NCI-H2196 treated with DMSO at 0.1 percent for 48 hours (cell line): ENCODE measurements at regions not wholly inside any gene's neighbourhood (a gene's known extent, or its start where the extent isn't known, plus 50 kb on each side); places are given as distances from the start of the nearest gene placed in this dataset.

Experiments
- DNase-seq: peaks from one replicate; lab custom pipeline; 2025; ENCODE audit not compliant: unreplicated experiment; lab: John Stamatoyannopoulos, UW

DNA sequence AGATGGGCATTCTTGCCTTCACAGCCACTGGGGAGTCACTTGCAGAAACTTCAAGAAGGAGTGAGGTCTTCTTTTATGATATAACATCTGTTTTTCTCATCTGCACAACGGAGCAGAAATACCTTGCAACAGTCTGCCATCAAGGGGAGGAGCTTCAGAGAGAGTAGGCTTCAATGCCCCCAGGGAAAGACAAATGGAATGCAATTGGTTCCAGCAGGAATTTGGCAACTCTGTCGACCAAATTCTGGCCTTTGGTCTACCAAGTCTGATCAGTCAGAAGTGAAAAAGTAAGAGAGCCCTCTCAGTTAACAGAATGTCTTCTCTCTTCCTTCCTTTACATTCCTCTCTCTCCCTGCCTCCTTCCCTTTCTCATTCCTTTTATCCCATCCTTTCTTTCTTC, 229.3 kb downstream of the IDS start:
- no peak for DNase-seq

DNA sequence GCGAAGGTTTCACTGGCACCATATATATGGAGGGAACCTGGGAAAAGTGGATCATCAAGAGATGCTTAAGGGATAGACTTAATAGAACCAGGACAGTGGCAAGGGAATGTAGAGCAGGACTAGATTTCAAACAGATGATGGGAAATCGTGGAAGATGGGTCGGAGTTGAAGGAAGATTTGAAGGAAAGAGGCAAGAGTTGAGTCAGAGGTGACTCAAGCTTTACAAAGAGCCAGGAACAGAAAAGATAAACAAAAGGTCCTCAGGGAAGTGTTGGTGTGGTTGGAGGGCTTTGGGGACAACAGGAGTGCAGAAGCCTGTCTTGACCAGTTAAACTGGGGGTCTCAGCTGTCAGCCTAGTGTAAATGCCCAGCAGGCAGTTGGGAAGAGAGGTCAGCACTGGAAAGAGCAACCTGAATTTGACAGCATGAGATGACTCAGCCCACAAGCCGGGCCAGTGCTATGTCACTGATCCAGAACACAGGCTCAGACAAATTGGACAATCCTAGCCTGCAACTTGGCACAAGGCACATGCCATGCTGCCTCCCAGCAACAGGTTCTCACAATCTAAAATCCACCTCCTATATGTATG, 230.5 kb downstream of the IDS start:
- no peak for DNase-seq

DNA sequence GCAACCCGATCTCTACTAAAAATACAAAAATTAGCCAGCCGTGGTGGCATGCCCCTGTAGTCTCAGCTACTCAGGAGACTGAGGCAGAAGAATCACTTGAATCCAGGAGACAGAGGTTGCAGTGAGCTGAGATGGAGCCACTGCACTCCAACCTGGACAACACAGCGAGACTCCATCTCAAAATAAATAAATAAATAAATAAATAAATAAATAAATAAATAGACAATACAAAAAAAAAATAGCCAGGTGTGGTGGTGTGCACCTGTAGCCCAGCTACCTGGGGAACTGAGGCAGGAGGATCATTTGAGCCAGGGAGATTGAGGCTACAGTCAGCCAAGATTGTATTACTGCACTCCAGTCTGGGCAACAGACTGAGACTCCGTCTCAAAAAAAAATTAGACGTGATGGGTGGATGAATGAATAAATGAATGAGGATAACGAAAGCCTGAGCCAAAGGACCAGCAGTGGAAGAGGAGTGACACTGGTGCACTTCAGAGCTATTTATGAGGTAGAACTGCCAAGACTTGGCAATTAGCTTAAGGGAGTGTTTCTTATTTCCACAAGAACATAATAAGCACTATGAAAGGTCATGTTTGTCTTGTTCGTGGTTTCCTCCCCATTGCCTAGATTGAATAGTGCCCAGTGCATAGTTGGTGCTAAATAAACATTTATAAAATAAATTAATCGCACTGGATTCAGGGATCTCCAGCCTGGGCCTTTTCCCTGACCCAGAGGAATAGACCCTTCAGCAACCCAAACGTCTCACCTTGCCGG, 232.2 kb downstream of the IDS start:
- no peak for DNase-seq

DNA sequence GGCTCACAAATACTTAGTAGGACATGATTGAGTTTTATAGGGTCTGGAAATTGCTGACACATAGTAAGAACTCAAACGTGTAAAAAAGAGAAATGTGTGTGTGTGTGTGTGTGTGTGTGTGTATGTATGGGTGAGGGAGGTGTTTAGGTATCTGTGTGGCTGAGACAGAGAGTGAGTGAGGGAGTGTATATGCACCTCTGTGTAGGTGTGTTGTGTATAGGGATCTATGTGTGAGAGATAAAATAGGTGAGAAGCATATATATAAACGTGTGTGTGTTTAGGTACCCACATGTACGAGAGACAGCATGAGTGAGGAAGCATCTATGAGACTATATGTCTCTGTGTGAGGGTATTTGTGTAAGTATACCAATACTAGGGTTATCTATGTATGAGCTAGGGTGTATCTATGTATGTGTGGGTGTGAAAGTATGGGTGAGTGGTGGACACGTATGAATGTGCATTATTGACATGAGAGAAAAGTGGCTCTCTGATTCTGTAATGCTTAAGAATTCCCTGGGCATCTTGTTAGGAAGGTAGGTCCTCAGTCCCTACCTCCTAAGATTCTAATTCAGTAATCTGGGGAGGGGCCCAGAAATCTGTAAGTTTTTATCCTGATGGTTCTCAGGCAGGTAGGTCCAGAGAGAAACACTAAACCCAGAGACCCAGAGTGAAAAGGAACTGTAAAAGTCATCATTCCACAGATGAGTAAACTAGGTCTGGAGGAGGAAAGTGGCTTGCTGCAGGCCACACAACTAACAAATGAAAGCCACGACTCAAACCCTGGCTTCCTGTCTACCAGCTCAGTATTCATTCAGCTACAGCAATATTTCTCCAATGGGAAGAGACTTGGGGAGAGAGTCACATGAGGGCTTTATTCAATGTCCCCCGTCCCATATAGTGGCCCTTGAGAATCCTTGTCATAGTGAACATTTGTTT, 237.0 kb downstream of the IDS start:
- DNase-seq, result no peak

DNA sequence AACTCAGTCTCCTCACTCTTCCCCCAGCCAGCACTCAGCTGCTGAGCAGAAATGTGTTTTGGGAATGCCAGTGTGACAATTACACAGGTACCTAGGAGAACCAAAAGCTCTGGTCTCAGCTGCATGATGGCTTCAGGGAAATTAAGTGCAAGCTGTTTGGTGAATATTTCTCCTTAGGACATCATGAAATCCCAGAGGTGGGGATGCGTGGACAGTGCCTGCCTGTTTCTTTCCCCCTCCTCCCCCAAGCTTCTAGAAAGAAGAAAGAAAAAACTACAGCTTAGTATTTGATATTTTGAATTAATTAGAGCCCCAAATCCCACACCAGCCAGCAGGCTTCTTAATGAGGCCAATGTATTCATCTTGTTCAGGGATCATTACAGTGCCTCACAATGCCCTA, 243.0 kb downstream of the IDS start:
- no peak for DNase-seq

DNA sequence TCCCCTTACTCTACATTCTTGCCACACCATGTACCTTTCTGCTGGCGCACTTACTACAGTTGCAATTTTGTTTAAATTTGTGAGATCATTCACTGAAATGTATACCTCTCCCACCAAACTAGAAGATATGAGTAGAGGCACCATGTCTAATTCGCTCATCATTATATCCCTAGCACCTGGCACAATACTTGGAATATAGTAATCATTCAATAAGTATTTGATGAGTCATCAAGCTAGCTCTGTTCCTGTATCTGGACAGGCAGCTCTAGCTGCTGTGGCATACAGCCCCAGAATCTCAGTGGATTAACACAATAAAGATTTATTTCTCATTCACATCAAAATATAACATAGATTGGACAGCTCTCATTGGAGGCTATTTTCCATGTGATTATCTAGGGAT, 245.9 kb downstream of the IDS start:
- no peak for DNase-seq

DNA sequence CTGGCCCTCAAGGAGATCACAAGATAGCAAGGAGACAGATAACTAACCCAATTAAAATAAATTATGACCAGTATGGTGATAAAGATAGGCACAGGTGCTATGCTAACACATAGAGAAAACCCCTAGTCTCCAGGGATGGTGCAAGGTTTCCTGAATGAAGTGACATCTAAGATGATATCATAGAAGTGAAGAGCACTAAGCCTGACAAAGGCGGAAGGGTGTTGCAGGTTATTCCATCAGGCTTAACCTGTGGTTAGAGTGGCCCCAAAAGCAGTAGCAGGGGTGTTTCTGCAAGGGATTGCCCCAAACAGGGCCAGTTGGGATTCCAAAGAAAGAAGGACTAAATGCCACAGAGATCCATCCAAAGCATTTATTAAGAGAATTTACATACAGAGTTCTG, 249.2 kb downstream of the IDS start:
- DNase-seq, result no peak

DNA sequence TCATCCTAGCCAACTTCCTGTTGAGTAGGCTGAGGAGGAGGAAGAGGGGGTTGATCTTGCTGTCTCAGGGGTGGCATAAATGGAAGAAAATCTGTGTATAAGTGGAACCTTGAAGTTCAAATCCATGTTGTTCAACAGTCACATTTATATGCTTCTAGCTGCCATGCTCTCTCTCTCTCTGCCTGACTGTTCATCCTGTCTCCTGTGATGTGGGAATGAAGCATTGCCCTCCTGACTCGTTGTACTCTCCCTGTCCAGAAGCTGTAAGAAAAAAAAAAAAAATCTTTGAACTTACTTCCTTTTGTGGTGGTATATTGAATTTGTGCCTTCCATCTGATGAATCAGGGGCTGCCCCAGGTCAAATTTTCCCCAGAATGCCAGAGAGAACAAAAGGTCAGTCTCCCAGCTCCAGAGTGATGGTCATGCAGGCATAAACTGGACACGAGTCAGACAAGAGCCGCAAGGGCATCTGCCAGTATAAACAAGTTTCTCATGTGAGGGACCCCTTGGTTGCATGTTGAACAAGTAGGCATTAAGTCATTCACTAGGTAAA, 257.0 kb downstream of the IDS start:
- DNase-seq, result no peak

DNA sequence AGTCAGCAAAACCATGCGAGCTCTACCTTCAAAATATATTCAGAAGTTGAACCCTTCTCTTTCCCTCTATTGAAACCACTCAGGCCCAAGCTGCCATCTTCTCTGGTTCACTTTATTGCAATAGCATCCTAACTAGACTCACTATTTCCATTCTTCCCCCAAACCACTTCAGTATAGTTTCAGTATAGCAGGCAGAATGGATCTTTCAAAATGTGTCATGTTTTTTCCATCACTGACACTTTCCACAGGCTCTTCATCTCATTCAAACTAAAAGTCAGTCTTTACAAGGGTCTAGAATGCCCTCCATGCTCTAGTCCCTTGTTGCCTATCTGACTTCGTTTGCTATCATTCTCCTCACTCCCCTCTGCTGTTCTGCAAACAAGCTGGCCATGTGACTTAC, 274.4 kb downstream of the IDS start:
- no peak for DNase-seq

DNA sequence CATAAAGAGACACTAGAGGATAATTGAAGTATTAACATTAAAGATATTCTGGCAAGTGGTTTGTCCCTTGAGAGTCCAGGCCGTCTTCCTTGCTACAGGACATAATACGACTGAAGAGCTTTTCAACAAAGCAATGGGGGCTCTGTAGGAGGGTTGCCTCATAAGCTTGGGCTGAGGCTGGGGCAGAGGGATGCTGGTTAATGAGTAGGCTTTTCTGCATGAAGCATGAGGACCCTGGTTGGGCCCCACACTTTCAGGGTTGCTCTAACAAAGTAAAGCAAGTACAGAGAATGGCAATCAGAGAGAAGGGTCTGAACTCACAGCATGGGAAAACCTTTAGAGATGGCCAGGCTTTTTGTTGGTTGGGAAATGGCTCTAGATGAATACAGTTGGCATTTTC, 281.3 kb downstream of the IDS start:
- no peak for DNase-seq

DNA sequence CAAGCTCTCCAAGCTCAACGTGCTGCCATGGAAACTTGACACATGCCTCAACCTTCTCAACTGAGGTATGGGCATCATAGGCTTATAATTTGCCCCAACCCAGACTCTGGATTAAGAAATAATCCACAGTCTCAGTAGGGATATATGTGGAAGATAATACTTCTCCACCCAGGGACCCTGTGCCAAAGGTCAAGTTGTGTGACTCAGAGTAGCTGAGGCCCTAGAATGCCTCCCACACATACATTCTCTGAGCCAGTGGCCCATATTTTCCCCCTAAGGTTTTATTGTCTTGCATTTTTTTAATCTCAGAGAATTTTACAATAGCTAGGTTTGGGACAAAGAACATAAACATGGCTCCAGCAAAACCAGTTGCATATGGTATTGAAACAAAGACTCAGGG, 283.1 kb downstream of the IDS start:
- no peak for DNase-seq

DNA sequence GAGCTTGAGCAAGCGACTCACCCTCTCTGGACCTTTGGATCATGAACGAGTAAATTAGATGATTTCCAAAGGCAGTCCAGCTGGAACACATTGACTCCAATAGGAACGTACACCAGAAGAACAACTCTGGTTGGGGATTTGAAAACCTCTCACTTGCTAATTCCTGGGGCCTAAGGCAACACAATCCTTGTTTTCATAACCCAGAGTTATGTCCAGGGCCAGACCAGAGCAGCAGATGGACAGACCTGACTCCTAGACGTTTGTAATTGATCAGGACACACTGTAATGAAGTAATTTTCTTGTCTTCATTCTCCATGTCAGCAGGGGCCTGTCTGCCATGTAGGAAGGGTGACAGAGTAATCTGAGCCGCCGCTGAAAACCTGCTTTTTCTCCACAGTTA, 283.9 kb downstream of the IDS start:
- DNase-seq, result no peak

DNA sequence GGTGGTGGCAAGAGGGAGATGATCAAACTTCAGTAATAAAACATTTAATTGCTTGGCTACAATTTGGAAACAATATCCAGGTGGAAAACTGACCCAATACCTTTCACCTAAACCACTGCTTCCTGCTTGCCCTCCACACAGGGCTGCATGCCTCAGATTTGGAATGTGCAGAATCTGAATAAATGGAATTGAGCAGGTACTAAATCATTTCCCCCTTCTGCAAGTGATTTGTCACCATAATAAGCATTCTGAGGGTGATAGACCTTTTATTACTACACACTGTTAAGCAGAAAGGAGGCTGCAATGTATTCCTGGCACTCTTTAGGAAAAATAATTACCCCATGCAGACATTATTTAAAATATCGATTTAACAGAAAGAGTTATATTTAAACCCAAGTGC, 291.8 kb downstream of the IDS start:
- DNase-seq, result no peak

DNA sequence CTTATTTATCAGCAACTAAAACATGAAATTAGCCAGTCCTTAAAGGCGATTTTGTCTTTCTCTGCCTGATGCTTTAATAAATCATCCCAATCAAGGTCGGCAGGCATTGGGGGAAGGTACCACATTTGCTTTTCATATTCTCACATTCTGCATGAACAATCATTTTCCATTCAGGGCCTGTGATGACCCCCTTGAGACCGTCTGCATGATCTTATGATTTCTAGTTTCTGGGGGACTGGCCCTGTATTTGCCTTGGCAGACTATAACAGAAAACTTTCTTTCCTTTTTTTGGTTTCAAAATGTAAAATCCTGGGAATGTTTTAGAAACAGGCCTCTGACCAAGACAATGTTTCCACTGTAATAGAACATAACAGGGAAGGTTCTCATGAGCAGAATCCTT, 296.8 kb downstream of the IDS start:
- DNase-seq, result no peak

DNA sequence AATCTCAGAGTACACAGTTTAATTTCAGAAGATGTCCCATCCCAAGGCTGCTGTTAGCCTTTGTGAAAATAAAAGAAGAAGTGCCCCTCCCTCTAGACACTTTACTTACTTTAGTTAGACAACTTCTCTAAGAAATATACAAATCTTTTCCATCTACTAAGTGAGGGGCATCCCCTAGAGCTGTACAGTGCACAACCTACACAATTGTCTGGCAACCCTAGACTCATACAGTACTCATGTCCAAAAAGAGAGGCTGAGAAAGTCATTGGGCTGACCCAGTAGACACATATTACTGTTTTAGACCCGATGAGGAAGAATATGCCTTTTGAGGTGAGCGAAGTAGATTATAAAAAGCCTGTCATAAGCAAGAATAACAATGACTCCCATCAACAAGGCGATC, 297.6 kb downstream of the IDS start:
- DNase-seq, result no peak

DNA sequence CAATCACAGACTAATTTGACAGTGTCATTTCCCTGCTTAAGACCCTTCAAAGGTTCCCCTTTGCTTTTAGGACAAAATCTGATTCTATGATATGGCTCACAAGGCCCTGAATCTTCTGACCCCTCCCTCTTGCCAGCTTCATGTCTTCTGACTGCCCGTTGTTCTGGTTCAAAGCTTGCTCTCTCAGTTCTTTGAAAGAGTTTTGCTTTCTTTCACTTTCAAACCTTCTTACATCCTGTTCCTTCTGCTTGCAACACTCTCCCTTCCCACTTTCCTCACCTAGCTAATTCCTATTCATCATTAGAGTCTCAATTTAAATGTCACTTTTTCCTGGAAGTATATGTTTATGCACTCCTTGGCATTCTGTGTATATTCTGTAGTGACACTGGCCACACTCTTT, 299.2 kb downstream of the IDS start:
- DNase-seq, result no peak

DNA sequence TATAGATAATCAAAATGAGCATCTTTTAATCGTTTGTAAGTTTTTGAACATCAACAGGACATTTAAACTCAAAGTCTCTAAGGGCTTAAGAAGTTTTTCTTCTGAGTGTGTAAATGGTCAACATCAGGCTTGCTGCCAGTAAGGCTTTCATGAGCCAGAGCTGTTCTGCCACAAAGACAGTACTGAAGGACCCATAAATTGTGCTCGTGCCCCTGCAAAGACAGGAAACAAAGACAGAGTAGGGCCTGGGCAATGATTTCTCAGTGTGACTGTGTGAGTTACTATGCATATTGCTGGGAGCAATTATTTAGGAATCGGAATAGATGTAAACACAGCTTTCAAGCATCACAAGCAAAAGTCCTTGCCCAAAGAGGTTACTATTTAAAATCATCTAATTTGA, 300.0 kb downstream of the IDS start:
- no peak for DNase-seq

DNA sequence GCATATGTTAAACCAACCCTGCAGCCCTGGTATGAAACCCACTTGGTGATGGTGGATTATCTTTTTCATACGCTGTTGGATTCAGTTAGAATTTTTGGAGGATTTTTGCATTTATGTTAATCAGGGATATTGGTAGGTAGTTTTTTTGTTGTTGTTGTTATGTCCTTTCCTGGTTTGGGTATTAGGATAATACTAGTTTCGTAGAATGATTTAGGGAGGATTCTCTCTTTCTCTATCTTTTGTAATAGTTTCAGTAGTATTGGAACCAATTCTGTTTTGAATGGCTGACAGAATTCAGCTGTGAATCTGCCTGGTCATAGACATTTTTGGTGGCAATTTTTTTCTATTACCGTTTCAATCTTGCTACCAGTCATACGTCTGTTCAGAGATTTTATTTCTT, 305.4 kb downstream of the IDS start:
- no peak for DNase-seq

DNA sequence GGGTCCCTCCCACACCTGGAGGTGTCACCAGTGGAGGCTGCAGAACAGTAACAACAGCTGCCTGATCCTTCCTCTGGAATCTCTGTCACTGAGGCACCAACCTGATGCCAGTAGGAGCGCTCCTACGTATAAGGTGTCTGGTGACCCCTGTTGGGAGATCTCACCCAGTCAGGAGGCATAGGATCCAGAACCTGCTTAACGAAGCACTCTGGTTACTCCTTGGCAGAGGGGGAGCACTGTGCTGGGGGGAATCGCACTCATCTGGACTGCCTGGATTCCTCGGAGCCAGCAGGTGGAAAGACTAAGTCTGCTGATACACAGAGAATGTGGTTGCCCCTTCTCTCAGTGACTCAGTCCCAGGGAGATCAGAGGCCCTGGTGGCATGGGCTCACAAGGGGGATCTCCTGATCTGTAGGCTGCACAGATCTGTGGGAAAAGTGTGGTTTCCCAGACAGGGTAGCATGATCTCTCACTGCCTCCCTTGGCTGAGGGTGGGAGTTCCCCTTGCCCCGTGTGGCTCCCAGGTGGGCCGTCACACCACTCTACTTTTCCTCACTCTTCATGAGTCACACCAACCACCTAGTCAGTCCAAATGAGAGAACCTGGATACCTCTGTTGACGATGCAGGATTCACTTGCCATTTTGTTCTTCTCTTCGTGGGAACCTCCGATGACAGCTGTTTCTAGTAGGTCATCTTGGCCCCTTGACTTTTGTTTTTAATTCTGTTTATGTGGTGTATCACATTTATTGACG, 305.9 kb downstream of the IDS start:
- DNase-seq, result no peak

DNA sequence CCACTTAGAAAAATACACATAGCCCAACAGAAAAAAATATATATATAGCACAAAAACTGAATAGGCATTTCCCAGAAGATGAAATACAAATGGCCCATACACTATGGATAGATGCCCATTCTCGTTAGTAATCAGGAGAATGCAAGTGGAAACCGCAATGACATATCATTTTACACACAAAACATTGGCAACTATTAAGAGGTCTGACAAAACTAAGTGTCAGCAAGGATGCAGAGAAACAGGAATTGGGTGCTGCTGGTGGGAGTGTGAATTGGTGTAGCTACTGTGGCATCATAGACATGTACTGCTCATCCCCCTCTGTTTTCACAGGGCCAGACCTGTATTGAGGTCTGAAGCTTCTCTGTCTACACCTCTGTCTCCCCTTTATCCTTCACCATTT, 320.0 kb downstream of the IDS start:
- DNase-seq, result no peak
